ENCODE measurements at regions not wholly inside any gene's neighbourhood (a gene's known extent, or its start where the extent isn't known, plus 50 kb on each side); places are given as distances from the start of the nearest gene placed in this dataset.

DNA sequence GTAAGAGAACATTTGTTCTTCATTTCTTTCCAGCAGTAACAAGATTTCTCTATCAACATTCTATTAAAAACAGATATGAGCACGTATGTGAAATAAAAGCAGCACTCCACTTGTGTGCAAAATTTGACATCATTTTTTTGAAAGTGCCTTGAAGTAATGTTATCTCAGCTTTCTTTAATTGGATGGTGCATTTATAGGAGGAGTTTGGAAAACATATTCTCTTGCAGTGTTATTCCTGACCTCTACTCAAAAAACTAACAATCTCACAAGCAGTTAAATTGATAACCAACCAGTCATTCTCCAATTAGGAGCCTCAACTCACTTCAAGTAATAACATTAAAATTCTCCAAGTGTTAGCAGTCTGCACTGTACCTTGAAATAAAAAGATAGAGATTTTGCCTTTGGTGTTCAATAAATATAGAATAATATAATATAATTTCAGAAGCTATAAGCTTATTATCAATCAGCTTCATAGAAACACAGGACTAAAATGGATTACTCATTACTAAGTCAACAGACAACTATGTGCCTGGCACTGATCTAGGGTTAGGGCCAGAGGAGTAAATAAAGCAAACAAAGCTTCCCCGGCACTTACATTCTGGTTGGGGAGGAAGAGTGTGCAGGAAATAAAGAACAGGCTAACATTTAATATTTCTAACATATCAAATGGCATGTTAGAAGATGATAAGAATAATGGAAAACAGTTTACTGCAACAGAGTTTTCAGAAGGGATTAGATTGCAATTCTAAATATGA lies 149.0 kb upstream of the SGK1 start:
- Histone ChIP-seq H3K27me3 (ENCODE audit: low read length) (no peaks in the 10 kb centered on the region), H3K4me3 (ENCODE audit: low read length) (no peak overlapping the region), H3K4me1 (ENCODE audit: low read length) (no peaks in the 10 kb centered on the region), H3K79me2 (ENCODE audit: low read length) (no peaks in the 10 kb centered on the region), H3K9me2 (replicated peaks; ENCODE audit: insufficient read depth, low read length) (no peaks in the 10 kb centered on the region), H4K20me1 (ENCODE audit: insufficient read depth, low read depth, low read length) (no peaks in the 10 kb centered on the region), H3K9ac (ENCODE audit: low read length) (no peak overlapping the region), H3K27ac (ENCODE audit: low read length) (no peak overlapping the region), H3K4me2 (ENCODE audit: low read depth, low read length, poor library complexity, severe bottlenecking) (no peak overlapping the region), H3K36me3 (ENCODE audit: insufficient read depth, low read length) (no peaks in the 10 kb centered on the region), H2AFZ (ENCODE audit: low read length) (no peak overlapping the region), H3K9me3 (ENCODE audit: low read length) (no peaks in the 10 kb centered on the region)
- no peak for DNase-seq

GRCh38 chr6:134464690-134465411 lies 146.9 kb upstream of the SGK1 start:
- H3K79me2 ChIP-seq (ENCODE audit: low read length): no peaks in the 10 kb centered on the region
- H3K9me3 ChIP-seq (ENCODE audit: low read length): no peaks in the 10 kb centered on the region
- H3K4me3 ChIP-seq (ENCODE audit: low read length): no peak overlapping the region
- no peak overlapping the region for H3K9ac ChIP-seq (ENCODE audit: low read length)
- H4K20me1 ChIP-seq (ENCODE audit: insufficient read depth, low read depth, low read length): no peaks in the 10 kb centered on the region
- no peak overlapping the region for H3K27ac ChIP-seq (ENCODE audit: low read length)
- no peaks in the 10 kb centered on the region for H3K9me2 ChIP-seq (replicated peaks; ENCODE audit: insufficient read depth, low read length)
- H3K27me3 ChIP-seq (ENCODE audit: low read length): no peaks in the 10 kb centered on the region
- H3K36me3 ChIP-seq (ENCODE audit: insufficient read depth, low read length): no peaks in the 10 kb centered on the region
- H3K4me1 ChIP-seq (ENCODE audit: low read length): no peaks in the 10 kb centered on the region
- H2AFZ ChIP-seq (ENCODE audit: low read length): no peak overlapping the region
- no peak for DNase-seq
- no peak overlapping the region for H3K4me2 ChIP-seq (ENCODE audit: low read depth, low read length, poor library complexity, severe bottlenecking)

- H3K4me1 ChIP-seq (ENCODE audit: low read length): no peaks in the 10 kb centered on the region
- H3K36me3 ChIP-seq (ENCODE audit: insufficient read depth, low read length): no peaks in the 10 kb centered on the region
- H3K4me3 ChIP-seq (ENCODE audit: low read length): no peak overlapping the region
- H3K4me2 ChIP-seq (ENCODE audit: low read depth, low read length, poor library complexity, severe bottlenecking): no peak overlapping the region
- H3K27ac ChIP-seq (ENCODE audit: low read length): no peak overlapping the region
- no peaks in the 10 kb centered on the region for H4K20me1 ChIP-seq (ENCODE audit: insufficient read depth, low read depth, low read length)
- DNase-seq: no peak
- no peak overlapping the region for H2AFZ ChIP-seq (ENCODE audit: low read length)
- no peaks in the 10 kb centered on the region for H3K9me2 ChIP-seq (replicated peaks; ENCODE audit: insufficient read depth, low read length)
- H3K9me3 ChIP-seq (ENCODE audit: low read length): no peaks in the 10 kb centered on the region
- no peaks in the 10 kb centered on the region for H3K79me2 ChIP-seq (ENCODE audit: low read length)
- H3K27me3 ChIP-seq (ENCODE audit: low read length): no peaks in the 10 kb centered on the region
- H3K9ac ChIP-seq (ENCODE audit: low read length): no peak overlapping the region
Measured at GRCh38 chr6:134458857-134459657, 141.1 kb upstream of the SGK1 start.

DNA sequence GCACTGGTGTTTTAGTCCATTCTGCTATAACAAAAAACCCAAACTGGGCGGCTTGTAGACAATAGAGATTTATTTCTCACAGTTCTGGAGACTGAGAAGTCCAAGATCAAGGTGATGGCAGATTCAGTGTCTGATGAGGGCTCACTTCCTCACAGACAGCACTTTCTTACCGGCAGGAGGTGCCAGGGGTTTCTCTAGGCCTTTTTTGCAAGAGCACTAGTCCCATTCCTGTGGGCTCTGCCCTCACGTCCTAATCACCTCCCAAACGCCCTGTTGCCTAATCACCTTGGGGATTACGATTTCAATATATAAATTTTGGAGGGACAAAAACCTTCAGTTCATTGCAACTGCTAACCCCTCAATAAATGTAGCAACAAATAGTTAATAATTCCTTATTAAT lies 140.0 kb upstream of the SGK1 start:
- DNase-seq: peak; percentile 50
- no peak overlapping the region for H2AFZ ChIP-seq (ENCODE audit: low read length)
- H3K4me1 ChIP-seq (ENCODE audit: low read length): no peaks in the 10 kb centered on the region
- H3K4me3 ChIP-seq (ENCODE audit: low read length): no peak overlapping the region
- H4K20me1 ChIP-seq (ENCODE audit: insufficient read depth, low read depth, low read length): no peaks in the 10 kb centered on the region
- H3K79me2 ChIP-seq (ENCODE audit: low read length): no peaks in the 10 kb centered on the region
- H3K36me3 ChIP-seq (ENCODE audit: insufficient read depth, low read length): no peaks in the 10 kb centered on the region
- H3K9me3 ChIP-seq (ENCODE audit: low read length): no peaks in the 10 kb centered on the region
- no peak overlapping the region for H3K4me2 ChIP-seq (ENCODE audit: low read depth, low read length, poor library complexity, severe bottlenecking)
- H3K27me3 ChIP-seq (ENCODE audit: low read length): no peaks in the 10 kb centered on the region
- no peak overlapping the region for H3K27ac ChIP-seq (ENCODE audit: low read length)
- H3K9ac ChIP-seq (ENCODE audit: low read length): no peak overlapping the region
- H3K9me2 ChIP-seq (replicated peaks; ENCODE audit: insufficient read depth, low read length): no peaks in the 10 kb centered on the region

- H3K36me3 ChIP-seq (ENCODE audit: insufficient read depth, low read length): no peaks in the 10 kb centered on the region
- no peaks in the 10 kb centered on the region for H3K79me2 ChIP-seq (ENCODE audit: low read length)
- no peak for DNase-seq
- H3K27ac ChIP-seq (ENCODE audit: low read length): no peak overlapping the region
- H3K9ac ChIP-seq (ENCODE audit: low read length): no peak overlapping the region
- H3K9me2 ChIP-seq (replicated peaks; ENCODE audit: insufficient read depth, low read length): no peaks in the 10 kb centered on the region
- no peaks in the 10 kb centered on the region for H4K20me1 ChIP-seq (ENCODE audit: insufficient read depth, low read depth, low read length)
- no peak overlapping the region for H2AFZ ChIP-seq (ENCODE audit: low read length)
- no peaks in the 10 kb centered on the region for H3K4me1 ChIP-seq (ENCODE audit: low read length)
- H3K4me3 ChIP-seq (ENCODE audit: low read length): no peak overlapping the region
- H3K4me2 ChIP-seq (ENCODE audit: low read depth, low read length, poor library complexity, severe bottlenecking): no peak overlapping the region
- no peaks in the 10 kb centered on the region for H3K27me3 ChIP-seq (ENCODE audit: low read length)
- no peaks in the 10 kb centered on the region for H3K9me3 ChIP-seq (ENCODE audit: low read length)
Measured at GRCh38 chr6:134456226-134456625, 138.3 kb upstream of the SGK1 start.

DNA sequence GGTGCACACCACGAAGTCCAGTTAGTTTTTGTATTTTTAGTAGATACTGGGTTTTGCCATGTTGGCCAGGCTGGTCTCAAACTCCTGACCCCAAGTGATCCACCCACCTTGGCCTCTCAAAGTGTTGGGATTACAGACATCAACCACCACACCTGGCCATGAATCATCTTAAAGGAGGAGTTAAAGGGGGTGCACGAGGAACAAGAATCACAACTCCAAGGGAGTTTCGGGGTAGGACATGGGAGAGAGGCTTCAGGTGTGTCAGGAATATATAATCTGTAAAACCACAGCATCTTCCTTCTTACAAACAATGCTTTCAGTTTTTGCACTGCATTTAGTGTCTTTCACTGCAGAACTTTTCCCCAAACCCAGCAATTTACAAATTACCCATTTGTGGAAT lies 137.4 kb upstream of the SGK1 start:
- H3K9me3 ChIP-seq (ENCODE audit: low read length): no peaks in the 10 kb centered on the region
- H2AFZ ChIP-seq (ENCODE audit: low read length): no peak overlapping the region
- H3K27ac ChIP-seq (ENCODE audit: low read length): no peak overlapping the region
- H3K79me2 ChIP-seq (ENCODE audit: low read length): no peaks in the 10 kb centered on the region
- no peak for DNase-seq
- no peaks in the 10 kb centered on the region for H3K27me3 ChIP-seq (ENCODE audit: low read length)
- H3K4me1 ChIP-seq (ENCODE audit: low read length): no peaks in the 10 kb centered on the region
- no peak overlapping the region for H3K4me2 ChIP-seq (ENCODE audit: low read depth, low read length, poor library complexity, severe bottlenecking)
- no peaks in the 10 kb centered on the region for H3K36me3 ChIP-seq (ENCODE audit: insufficient read depth, low read length)
- H4K20me1 ChIP-seq (ENCODE audit: insufficient read depth, low read depth, low read length): no peaks in the 10 kb centered on the region
- H3K9me2 ChIP-seq (replicated peaks; ENCODE audit: insufficient read depth, low read length): no peaks in the 10 kb centered on the region
- H3K9ac ChIP-seq (ENCODE audit: low read length): no peak overlapping the region
- H3K4me3 ChIP-seq (ENCODE audit: low read length): no peak overlapping the region

GRCh38 chr6:134454794-134455193 lies 136.9 kb upstream of the SGK1 start:
- no peak for DNase-seq
- H3K4me3 ChIP-seq (ENCODE audit: low read length): no peak overlapping the region
- no peak overlapping the region for H3K27ac ChIP-seq (ENCODE audit: low read length)
- no peaks in the 10 kb centered on the region for H3K4me1 ChIP-seq (ENCODE audit: low read length)
- no peaks in the 10 kb centered on the region for H4K20me1 ChIP-seq (ENCODE audit: insufficient read depth, low read depth, low read length)
- H2AFZ ChIP-seq (ENCODE audit: low read length): no peak overlapping the region
- no peaks in the 10 kb centered on the region for H3K9me2 ChIP-seq (replicated peaks; ENCODE audit: insufficient read depth, low read length)
- H3K9ac ChIP-seq (ENCODE audit: low read length): no peak overlapping the region
- H3K9me3 ChIP-seq (ENCODE audit: low read length): no peaks in the 10 kb centered on the region
- no peaks in the 10 kb centered on the region for H3K36me3 ChIP-seq (ENCODE audit: insufficient read depth, low read length)
- H3K27me3 ChIP-seq (ENCODE audit: low read length): no peaks in the 10 kb centered on the region
- H3K79me2 ChIP-seq (ENCODE audit: low read length): no peaks in the 10 kb centered on the region
- no peak overlapping the region for H3K4me2 ChIP-seq (ENCODE audit: low read depth, low read length, poor library complexity, severe bottlenecking)

GRCh38 chr6:134453792-134454510 lies 136.0 kb upstream of the SGK1 start:
- Histone ChIP-seq H3K79me2 (ENCODE audit: low read length) (no peaks in the 10 kb centered on the region), H3K27ac (ENCODE audit: low read length) (no peak overlapping the region), H3K36me3 (ENCODE audit: insufficient read depth, low read length) (no peaks in the 10 kb centered on the region), H3K27me3 (ENCODE audit: low read length) (no peaks in the 10 kb centered on the region), H3K4me1 (ENCODE audit: low read length) (no peaks in the 10 kb centered on the region), H2AFZ (ENCODE audit: low read length) (no peak overlapping the region), H3K9ac (ENCODE audit: low read length) (no peak overlapping the region), H3K4me3 (ENCODE audit: low read length) (no peak overlapping the region), H3K9me2 (replicated peaks; ENCODE audit: insufficient read depth, low read length) (no peaks in the 10 kb centered on the region), H4K20me1 (ENCODE audit: insufficient read depth, low read depth, low read length) (no peaks in the 10 kb centered on the region), H3K4me2 (ENCODE audit: low read depth, low read length, poor library complexity, severe bottlenecking) (no peak overlapping the region), H3K9me3 (ENCODE audit: low read length) (no peaks in the 10 kb centered on the region)
- no peak for DNase-seq

Measured in Karpas-422 (cell line).